ENCODE measurements at regions not wholly inside any gene's neighbourhood (a gene's known extent, or its start where the extent isn't known, plus 50 kb on each side); places are given as distances from the start of the nearest gene placed in this dataset.

DNA sequence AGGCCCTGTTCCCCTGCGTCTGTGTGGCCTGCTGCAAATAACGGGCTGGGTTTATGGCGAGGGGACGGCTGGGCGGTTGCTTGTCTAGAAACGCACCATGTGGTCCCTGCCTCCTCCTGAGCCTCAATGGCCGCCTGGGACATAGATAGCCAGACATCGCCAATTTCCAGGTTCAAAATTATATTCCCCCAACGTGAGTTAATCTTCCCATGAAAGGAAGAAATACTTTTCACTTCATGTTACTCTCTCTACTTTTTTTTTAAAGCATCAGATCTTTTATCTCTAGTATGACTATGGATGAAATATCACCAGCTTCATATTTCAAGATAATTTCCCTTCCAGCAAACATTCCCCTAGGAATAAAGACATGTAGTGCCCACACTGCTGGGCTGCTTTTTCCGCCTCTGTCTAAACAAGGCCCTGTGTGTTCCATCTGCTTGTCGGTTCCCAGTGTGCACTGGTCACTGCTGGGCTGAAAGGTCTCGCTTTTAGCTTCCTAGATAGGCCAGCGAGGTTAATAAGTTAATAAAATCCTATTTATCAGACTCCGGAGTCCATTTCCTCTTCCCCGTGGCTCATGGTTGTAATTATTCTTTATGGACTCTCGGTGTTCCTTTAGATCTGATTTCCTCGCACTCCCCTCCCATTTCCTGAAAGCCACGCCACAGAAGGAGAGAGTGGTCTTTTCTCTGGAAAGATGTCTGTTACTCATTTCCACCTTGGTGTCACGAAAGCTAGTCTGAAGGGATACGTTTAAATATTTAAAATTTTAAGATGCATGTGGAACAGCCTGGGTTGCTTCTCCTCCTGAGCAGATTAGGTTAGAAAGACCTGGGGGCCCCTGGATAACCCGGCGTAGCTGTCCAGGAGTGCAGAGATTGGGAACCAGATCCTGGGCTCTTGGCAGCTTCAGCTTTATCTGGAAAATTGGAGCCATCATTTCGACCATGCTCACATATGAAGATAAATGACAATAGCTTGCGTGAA is 196.6 kb upstream of the COPS8 start:
- H3K4me1 Mint-ChIP-seq (ENCODE audit: unreplicated experiment) = peaks cover 25% of the 10 kb centered on the region
- no peaks in the 10 kb centered on the region for H3K27me3 Mint-ChIP-seq (ENCODE audit: unreplicated experiment)
- peaks cover 3% of the 10 kb centered on the region for H3K36me3 Mint-ChIP-seq (ENCODE audit: unreplicated experiment)
- no peak for DNase-seq (ENCODE audit: extremely low spot score, unreplicated experiment)
- no peak overlapping the region for H3K4me3 Mint-ChIP-seq (ENCODE audit: unreplicated experiment)
- no peak for TF ChIP-seq CTCF (IDR thresholded peaks at IDR 0.05)
- H3K27ac Mint-ChIP-seq (ENCODE audit: unreplicated experiment) = peak overlapping the region; percentile 79
- H3K9me3 Mint-ChIP-seq (ENCODE audit: unreplicated experiment) = no peaks in the 10 kb centered on the region

DNA sequence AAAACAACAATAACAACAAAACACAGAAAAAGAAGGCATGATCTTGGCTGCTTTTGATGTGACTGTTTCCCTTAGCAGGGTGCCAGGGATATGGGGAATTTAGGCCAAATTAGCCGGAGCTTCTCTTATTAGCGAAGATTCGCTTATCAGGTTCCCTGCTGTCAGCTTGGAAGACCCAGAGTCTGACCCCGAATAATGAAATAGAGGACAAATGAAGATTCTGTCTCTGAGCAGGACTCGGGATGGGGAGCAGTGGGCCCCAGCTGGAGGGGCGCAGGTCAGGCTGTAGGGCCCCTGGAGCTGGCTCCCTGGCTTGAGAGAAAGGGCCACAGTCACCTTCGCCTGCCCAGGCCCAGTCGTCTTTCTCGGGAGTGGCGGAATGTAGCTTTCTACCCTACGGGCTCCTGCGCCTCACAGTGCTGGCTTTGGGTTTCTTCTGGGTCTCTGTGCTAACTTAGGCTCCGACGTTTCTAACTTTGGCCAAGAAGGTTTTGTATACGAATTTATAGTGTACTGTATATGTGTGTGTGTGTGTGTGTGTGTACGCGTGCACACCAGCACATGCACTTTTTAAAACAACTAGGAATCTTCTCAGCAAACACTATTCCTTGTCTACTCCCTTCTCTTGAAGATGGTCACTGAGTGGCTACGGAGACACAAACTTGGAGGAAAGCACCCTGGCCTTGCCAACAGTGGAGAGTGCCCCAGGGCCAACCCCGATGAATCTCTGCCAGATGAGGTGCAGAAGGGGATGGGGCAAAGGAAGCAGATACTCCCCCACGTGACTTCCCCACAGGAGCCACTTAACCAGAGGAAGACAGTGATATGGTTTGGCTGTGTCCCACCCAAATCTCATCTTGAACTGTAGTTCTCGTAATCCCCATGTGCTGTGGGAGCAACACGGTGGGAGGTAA is 195.6 kb upstream of the COPS8 start:
- no peak overlapping the region for H3K27ac Mint-ChIP-seq (ENCODE audit: unreplicated experiment)

DNA sequence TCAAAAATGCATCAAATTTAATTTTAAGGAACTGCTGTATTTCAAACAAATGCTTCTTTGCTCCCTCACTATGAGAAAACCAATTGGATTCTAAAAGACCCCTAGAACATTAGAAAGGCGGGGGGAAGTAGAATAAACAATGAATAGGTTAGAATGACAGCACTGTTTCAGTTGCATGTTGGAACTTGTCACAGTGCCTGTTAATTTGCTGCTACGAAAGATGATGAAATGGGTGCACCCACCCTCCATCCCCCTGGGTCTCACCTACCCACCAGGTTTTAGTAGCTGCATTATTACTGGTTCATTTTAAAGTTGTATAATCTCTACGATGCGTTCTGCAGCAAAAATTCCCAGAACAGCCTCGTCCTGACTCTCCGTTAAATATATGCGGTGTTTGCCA is 193.0 kb upstream of the COPS8 start:
- H3K4me3 Mint-ChIP-seq (ENCODE audit: unreplicated experiment) = no peak overlapping the region
- DNase-seq (ENCODE audit: extremely low spot score, unreplicated experiment) = no peak
- H3K36me3 Mint-ChIP-seq (ENCODE audit: unreplicated experiment) = peaks cover 3% of the 10 kb centered on the region
- no peak for TF ChIP-seq CTCF (IDR thresholded peaks at IDR 0.05)
- no peaks in the 10 kb centered on the region for H3K9me3 Mint-ChIP-seq (ENCODE audit: unreplicated experiment)
- no peak overlapping the region for H3K27ac Mint-ChIP-seq (ENCODE audit: unreplicated experiment)
- H3K27me3 Mint-ChIP-seq (ENCODE audit: unreplicated experiment) = no peaks in the 10 kb centered on the region
- peaks cover 17% of the 10 kb centered on the region for H3K4me1 Mint-ChIP-seq (ENCODE audit: unreplicated experiment)

More for the DNA sequence above, 195.6 kb upstream of the COPS8 start:
- Mint-ChIP-seq H3K36me3 (ENCODE audit: unreplicated experiment) (peaks cover 3% of the 10 kb centered on the region), H3K4me1 (ENCODE audit: unreplicated experiment) (peaks cover 25% of the 10 kb centered on the region), H3K9me3 (ENCODE audit: unreplicated experiment) (no peaks in the 10 kb centered on the region), H3K4me3 (ENCODE audit: unreplicated experiment) (no peak overlapping the region), H3K27me3 (ENCODE audit: unreplicated experiment) (no peaks in the 10 kb centered on the region)
- TF ChIP-seq CTCF (IDR thresholded peaks at IDR 0.05) = no peak
- DNase-seq (ENCODE audit: extremely low spot score, unreplicated experiment) = no peak

DNA sequence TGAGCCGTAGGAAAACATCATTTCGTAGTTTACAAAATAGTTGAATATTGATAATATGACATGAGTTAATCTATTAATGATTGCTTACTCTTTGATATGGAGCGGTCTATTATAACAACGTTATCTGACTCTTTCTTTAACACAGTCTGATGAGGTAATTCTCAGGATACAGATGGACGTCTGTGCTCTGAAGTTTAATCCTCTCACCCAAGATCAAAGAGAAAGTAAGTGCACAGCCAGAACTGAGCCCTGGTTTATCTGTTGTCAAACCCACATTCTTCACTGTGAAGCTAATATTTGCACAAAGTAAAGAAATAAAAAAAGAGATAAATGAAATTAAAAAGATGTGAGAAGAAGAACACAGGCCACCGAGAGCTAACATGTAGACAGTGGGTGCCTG is 190.9 kb upstream of the COPS8 start:
- TF ChIP-seq CTCF (IDR thresholded peaks at IDR 0.05) = no peak
- no peak overlapping the region for H3K27ac Mint-ChIP-seq (ENCODE audit: unreplicated experiment)
- H3K36me3 Mint-ChIP-seq (ENCODE audit: unreplicated experiment) = peaks cover 3% of the 10 kb centered on the region
- no peak overlapping the region for H3K4me3 Mint-ChIP-seq (ENCODE audit: unreplicated experiment)
- H3K9me3 Mint-ChIP-seq (ENCODE audit: unreplicated experiment) = no peaks in the 10 kb centered on the region
- peaks cover 2% of the 10 kb centered on the region for H3K4me1 Mint-ChIP-seq (ENCODE audit: unreplicated experiment)
- H3K27me3 Mint-ChIP-seq (ENCODE audit: unreplicated experiment) = peaks cover 3% of the 10 kb centered on the region
- no peak for DNase-seq (ENCODE audit: extremely low spot score, unreplicated experiment)

Measured in osteocyte (in vitro differentiated cells).